ENCODE measurements at regions not wholly inside any gene's neighbourhood (a gene's known extent, or its start where the extent isn't known, plus 50 kb on each side); places are given as distances from the start of the nearest gene placed in this dataset.

DNA sequence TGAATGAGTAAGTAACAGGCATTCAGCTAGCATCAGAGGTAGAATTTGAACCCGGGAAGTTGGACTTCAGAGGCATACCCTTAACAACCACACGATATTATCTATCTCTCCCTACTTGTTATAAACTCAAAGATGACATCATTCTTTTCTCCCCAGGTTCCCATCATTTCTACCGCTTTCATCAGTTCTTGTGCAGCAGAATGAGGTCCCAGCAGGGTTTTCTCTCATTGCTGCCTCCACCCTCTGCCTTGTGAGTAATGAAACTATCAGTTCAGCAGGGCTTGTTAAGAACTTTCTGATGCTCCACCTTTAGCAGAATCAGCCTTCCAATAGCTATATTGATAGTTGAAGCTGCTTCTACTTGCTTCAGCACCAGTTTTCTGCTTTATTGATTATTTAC lies 487.5 kb upstream of the KCNMB2 start:
- DNase-seq, result no peak

DNA sequence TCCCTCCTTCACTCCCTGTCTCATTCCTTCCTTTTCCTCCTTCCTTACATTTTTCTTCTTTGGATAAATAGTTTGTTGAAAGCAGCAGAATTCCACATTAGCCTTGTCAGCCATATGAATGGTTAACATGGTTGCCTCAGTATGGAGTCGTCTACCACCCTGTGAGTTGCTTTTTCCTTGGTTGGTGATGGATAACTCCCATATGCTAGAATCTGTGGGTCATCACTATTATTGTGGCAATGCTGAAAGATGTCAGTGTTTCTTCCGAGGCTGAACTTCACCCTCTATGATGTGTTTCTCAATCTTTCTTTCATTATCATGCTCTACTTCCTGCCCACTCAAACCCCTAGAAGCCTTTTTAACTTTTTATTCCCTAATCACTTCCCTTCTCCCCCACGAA lies 481.8 kb upstream of the KCNMB2 start:
- DNase-seq, result no peak

DNA sequence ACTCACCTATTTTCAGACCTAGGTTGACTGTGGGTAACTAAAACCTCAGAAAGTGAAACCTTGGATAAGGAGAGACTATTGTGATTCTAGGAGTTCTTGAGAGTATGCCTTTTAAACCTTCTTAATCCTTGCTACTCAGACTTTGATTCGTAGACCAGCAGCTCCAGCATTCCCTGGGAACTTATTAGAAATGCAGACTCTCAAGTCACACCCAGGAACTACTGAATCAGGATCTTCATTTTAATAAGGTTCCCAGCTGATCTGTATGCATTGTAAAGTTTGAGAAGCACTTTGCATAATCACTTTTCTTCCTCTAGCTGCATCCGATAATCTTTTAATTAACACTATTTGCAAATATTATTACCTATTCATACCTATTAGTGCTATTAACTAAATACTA lies 480.3 kb upstream of the KCNMB2 start:
- no peak for DNase-seq

GRCh38 chr3:178056868-178057267 lies 479.4 kb upstream of the KCNMB2 start:
- DNase-seq, result no peak

- no peak for DNase-seq
Observed at GRCh38 chr3:178058629-178059028, 477.6 kb upstream of the KCNMB2 start.

GRCh38 chr3:178059119-178059518 lies 477.1 kb upstream of the KCNMB2 start:
- no peak for DNase-seq

DNA sequence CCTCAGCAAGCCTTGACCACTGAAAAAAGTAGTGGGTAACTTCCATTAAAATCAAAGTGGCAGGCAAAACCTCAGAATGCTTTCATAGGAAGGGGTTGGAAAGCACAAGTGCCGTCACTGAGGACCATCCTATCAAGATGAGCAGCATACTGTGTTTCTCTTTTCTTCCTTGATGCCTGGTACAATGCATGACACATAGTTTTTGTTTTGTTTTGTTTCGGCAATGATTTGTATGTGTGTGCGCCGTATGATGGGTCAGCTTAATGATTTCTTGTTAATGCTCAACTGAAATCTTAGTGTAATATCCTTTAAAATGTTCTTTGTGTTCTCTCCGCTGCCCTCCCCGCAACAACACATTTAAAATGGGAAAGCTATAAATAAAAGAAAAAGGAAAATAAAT lies 476.4 kb upstream of the KCNMB2 start:
- DNase-seq, result no peak

- no peak for DNase-seq
Observed at GRCh38 chr3:178060407-178060806, 475.8 kb upstream of the KCNMB2 start.

GRCh38 chr3:178062126-178062525 lies 474.1 kb upstream of the KCNMB2 start:
- no peak for DNase-seq

GRCh38 chr3:178063461-178063860 lies 472.8 kb upstream of the KCNMB2 start:
- no peak for DNase-seq

DNA sequence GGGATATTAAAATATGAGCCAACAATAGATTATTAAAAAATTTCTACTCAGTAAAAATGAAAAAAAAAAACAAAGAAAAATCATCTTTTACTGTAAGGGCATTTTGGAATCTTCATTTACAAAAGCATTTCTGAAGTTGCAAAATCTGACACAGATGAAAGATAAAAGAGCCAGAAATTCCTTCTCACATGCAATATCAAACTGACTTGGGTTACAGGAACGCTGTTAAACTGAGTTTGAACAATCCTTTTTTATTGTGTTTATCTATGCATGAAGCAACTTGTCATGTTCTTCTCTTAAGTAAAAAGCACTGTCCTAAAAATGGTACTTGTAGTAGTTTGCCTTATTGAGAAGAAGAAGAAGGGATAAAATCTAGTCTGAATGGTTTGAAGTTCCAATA lies 468.5 kb upstream of the KCNMB2 start:
- no peak for DNase-seq

GRCh38 chr3:178072391-178073305 lies 463.6 kb upstream of the KCNMB2 start:
- DNase-seq, result no peak

DNA sequence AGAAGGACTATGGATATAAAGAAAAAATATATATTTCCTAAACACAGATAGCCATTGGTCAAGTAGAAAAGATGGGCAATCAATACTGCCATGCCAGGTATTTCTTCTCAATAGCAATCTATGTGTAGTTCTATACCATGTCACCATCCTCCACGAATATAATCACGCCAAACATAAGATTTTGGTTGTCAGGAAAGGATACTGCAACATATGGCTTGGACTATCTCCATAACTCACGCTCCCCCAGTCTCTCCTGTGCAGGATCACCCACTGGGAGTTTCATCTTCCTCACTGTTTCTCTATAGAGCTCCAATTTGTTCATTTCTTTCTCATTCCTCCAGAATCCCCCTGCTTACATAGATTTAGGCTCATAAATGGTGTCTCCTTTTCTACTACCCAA lies 462.9 kb upstream of the KCNMB2 start:
- no peak for DNase-seq

DNA sequence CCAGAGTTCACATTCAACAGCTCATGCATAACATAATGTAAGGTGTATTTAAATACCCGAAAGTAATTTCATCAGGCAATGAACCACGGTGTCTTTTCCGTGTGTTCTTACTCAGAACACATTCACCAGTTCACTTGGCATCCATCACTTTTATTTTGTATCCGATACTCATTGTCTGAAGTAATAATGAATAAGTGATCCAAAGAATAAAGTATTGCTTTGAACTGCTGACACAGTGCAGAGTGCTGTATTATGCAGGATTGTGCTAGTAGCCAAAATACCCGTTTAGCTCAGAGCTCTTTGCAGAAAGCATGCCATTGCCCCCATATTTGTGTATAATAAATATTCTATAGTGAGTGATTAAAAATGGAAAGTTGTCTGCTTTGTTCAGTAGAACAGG lies 460.9 kb upstream of the KCNMB2 start:
- DNase-seq, result no peak

- no peak for DNase-seq
Observed at GRCh38 chr3:178078953-178079352, 457.3 kb upstream of the KCNMB2 start.

GRCh38 chr3:178079966-178080365 lies 456.3 kb upstream of the KCNMB2 start:
- DNase-seq, result no peak

GRCh38 chr3:178082326-178082906 lies 453.8 kb upstream of the KCNMB2 start:
- no peak for DNase-seq

- no peak for DNase-seq
Observed at GRCh38 chr3:178083906-178084866, 452.1 kb upstream of the KCNMB2 start.

- DNase-seq, result no peak
Observed at GRCh38 chr3:178084938-178085816, 451.1 kb upstream of the KCNMB2 start.

DNA sequence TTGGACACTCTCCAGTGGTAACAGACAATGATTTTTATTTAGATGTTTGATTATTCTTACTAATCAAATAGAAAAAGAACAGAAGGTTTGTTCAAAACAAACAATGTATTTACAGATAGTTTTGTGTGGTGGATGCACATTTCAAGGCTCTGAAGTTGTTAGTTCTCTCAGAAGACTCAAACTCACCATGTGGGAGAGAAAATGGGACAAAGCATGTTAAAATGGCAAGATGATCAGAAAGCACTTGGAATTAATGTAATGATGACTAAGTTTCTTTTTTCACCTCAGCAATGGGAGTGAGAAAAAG lies 450.5 kb upstream of the KCNMB2 start:
- no peak for DNase-seq

DNA sequence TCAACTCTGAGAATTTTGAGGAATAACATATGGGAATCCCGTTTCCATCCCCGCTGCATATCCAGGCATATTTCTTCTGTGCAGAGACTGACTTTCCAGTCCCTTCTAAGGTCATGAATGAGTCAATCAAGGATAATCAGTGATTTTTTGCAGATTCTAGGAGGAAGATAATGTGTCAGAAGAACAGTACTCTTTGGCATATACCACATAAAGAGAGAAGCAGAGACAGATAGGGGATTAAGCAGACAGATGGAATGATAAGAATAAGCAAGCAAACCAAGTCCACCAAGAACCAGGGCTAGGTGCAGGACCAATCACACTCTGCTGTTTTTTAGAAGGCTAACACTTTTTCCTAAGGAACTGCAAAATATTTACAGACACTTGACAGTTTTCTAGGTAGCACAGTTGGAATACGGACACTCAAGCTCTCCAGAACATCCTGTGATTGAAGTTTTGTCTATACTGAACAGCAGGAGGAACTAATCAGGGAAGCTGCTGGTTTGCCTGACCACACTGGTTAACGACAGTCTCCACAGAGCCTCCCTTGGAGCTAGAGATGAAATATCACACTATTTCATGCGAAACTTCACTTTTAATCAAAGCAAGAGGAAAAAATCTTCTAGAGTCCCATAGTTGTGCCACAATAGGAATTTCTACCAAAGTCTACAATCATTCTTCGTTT lies 450.0 kb upstream of the KCNMB2 start:
- no peak for DNase-seq

GRCh38 chr3:178087376-178087775 lies 448.9 kb upstream of the KCNMB2 start:
- DNase-seq, result no peak

Measured in activated CD4-positive, alpha-beta T cell treated with anti-CD3 and anti-CD28 coated beads, Interleukin-2, amount 50 U/mL, for 16 hours (primary cell).